Calu3 (cell line): ENCODE measurements at regions not wholly inside any gene's neighbourhood (a gene's known extent, or its start where the extent isn't known, plus 50 kb on each side); places are given as distances from the start of the nearest gene placed in this dataset.

Source experiments
- BruUV-seq: library from RNA; stranded (reverse); fragments of 400-500 nt; replicated peaks from 2 replicates; lab custom pipeline; 2021; lab: Mats Ljungman, UMichigan
- CTCF ChIA-PET: fragments of 300-600 bp; sonication (Branson Sonifier 250); formaldehyde crosslinking; loops from one replicate; lab custom pipeline; 2022; ENCODE audit warnings: antibody characterized with exemption; lab: Charles Lee
- DNase-seq: peaks from one replicate; pipeline ENCODE4 v3.0.0; 2022
- H3K27ac Mint-ChIP-seq: one replicate; pipeline ENCODE4 v1.8.0; 2022; ENCODE audit warnings: mixed read lengths; ENCODE audit not compliant: unreplicated experiment
- H3K27me3 Mint-ChIP-seq: one replicate; pipeline ENCODE4 v1.8.0; 2022; ENCODE audit warnings: mixed read lengths; ENCODE audit not compliant: unreplicated experiment
- H3K36me3 Mint-ChIP-seq: one replicate; pipeline ENCODE4 v1.8.0; 2022; ENCODE audit warnings: mild to moderate bottlenecking, moderate library complexity, mixed read lengths; ENCODE audit not compliant: insufficient read depth, unreplicated experiment
- H3K4me1 Mint-ChIP-seq: one replicate; pipeline ENCODE4 v1.8.0; 2022; ENCODE audit warnings: mild to moderate bottlenecking, low read depth, mixed read lengths; ENCODE audit not compliant: unreplicated experiment
- H3K4me3 Mint-ChIP-seq: one replicate; pipeline ENCODE4 v1.8.0; 2022; ENCODE audit warnings: mild to moderate bottlenecking, low read depth, moderate library complexity, mixed read lengths; ENCODE audit not compliant: unreplicated experiment
- H3K9me3 Mint-ChIP-seq: one replicate; pipeline ENCODE4 v1.8.0; 2022; ENCODE audit warnings: low read depth, mixed read lengths; ENCODE audit not compliant: unreplicated experiment
- intact Hi-C: fragments of 100-400 bp; cut with micrococcal nuclease; formaldehyde crosslinking; loops from one replicate; pipeline ENCODE4 v1.10.0; 2022; ENCODE audit not compliant: unreplicated experiment
- TF ChIP-seq, protein P1 (sequence below): fragments of 200-600 bp; IDR thresholded peaks from one replicate; pipeline ENCODE4 v1.8.0; 2022; ENCODE audit warnings: antibody characterized with exemption; ENCODE audit not compliant: unreplicated experiment

DNA sequence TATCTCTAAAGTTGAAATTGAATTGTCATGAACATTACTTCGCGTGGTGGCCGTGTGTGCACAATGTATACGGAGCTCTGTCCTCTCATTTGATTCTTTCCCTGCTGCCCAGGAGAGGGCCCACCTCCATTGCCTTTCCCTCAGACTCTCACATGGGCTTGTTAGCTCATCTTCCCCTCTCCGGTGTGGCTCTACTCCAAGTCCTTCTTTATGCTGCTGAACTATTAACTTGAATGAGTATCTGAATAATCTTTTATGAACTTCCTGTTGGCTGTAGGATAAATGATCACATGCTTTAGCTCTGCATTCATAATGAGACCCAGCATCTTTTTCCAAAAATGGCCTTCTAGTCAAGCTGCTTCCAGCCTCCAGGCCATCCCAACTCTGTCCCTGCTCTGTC lies 68.8 kb upstream of the CLNK start:
- Mint-ChIP-seq H3K4me1 (no peaks in the 10 kb centered on the region), H3K27ac (no peak overlapping the region), H3K4me3 (no peak overlapping the region), H3K36me3 (no peaks in the 10 kb centered on the region), H3K9me3 (no peaks in the 10 kb centered on the region), H3K27me3 (no peaks in the 10 kb centered on the region)
- intact Hi-C loops: no loop called here
- CTCF ChIA-PET: no interaction called here
- DNase-seq: no peak
- TF ChIP-seq, protein P1, sequence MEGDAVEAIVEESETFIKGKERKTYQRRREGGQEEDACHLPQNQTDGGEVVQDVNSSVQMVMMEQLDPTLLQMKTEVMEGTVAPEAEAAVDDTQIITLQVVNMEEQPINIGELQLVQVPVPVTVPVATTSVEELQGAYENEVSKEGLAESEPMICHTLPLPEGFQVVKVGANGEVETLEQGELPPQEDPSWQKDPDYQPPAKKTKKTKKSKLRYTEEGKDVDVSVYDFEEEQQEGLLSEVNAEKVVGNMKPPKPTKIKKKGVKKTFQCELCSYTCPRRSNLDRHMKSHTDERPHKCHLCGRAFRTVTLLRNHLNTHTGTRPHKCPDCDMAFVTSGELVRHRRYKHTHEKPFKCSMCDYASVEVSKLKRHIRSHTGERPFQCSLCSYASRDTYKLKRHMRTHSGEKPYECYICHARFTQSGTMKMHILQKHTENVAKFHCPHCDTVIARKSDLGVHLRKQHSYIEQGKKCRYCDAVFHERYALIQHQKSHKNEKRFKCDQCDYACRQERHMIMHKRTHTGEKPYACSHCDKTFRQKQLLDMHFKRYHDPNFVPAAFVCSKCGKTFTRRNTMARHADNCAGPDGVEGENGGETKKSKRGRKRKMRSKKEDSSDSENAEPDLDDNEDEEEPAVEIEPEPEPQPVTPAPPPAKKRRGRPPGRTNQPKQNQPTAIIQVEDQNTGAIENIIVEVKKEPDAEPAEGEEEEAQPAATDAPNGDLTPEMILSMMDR: no peak
- no TSS peak for BruUV-seq

DNA sequence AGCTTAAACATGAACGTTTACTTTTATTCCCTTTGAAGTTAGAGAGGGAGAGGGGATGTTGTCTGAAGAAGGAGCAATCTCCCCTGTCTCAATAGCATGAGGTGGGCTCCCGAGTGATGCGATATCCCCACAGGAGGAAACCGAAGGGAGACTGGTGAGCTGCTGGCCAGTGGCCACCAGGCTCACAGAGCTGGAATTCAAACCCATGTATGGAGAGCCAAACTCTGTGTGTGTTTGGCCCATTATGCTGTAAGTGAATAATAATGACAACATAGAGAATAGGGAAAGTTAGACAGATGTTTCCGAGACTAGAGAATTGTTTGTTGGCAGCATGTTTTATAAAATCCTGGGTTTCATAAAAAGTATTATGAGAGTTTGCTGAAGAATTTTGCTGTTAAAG lies 66.1 kb upstream of the CLNK start:
- Mint-ChIP-seq H3K36me3 (no peaks in the 10 kb centered on the region), H3K4me3 (no peak overlapping the region), H3K4me1 (no peaks in the 10 kb centered on the region), H3K9me3 (no peaks in the 10 kb centered on the region), H3K27me3 (no peaks in the 10 kb centered on the region), H3K27ac (no peak overlapping the region)
- DNase-seq: no peak
- TF ChIP-seq, protein P1: no peak
- CTCF ChIA-PET: no interaction called here
- intact Hi-C loops: no loop called here
- BruUV-seq: no TSS peak

DNA sequence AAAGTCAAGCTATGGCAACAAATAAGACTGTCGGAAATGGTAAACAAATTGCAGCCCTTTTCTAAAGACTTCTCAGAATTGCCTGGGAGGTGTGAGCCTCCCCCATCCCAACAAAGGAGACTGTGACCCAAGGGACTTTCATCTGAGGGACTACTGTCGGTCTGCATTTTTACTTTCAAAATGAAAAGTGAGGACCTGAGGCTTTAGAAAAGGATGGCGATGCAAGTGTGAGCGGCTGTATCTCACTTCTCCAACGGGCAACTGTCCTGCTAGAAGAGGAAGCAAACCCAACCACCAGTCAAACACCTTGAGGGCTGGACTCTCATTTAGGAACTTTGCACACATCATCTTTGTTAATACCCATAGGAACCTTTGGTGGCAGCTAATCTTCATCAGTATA lies 62.6 kb upstream of the CLNK start:
- CTCF ChIA-PET: no interaction called here
- Mint-ChIP-seq H3K36me3 (no peaks in the 10 kb centered on the region), H3K4me3 (no peak overlapping the region), H3K9me3 (no peaks in the 10 kb centered on the region), H3K4me1 (no peaks in the 10 kb centered on the region), H3K27me3 (no peaks in the 10 kb centered on the region), H3K27ac (no peak overlapping the region)
- intact Hi-C loops: no loop called here
- DNase-seq: no peak
- TF ChIP-seq, protein P1: no peak
- no TSS peak for BruUV-seq

DNA sequence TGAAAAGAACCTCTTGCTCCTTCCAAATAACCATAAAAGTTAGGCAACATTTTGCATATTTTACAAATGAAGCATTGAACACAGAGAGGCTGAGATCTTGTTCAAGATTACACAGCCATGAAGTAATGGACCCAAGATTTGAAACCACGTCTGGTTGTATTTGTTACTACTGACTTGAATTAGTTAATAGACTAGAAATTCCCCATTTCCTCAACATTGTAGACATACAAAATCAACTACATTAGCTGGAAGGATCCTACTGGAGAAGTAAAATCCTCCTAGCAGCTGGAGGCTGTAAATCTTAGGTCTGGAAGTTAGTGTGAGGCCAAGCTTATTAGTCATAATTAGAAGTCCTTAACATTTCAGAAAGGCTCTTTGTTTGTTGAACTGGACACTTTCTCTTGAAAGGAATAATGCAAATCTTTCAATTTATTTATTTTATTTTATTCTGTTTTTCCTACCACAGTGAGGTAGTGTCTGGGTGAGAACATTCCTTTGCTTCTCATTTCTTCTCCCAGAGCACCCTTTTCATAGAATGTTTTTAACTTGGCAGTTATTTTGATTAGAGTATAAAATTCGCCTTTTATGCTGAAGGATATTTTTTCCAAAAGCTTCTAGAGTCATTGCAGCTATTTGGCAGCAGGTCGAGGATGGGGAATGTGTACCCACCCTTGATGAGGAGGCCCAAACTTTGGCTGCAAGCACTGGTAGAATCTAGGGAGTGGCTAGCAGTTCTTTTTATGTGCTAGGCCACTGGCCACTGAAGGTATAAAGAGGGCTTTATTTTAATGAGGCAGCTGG lies 62.0 kb upstream of the CLNK start:
- H3K36me3 Mint-ChIP-seq: no peaks in the 10 kb centered on the region

More for the DNA sequence above, 62.0 kb upstream of the CLNK start:
- no TSS peak for BruUV-seq
- H3K9me3 Mint-ChIP-seq: no peaks in the 10 kb centered on the region
- TF ChIP-seq, protein P1: no peak
- no peaks in the 10 kb centered on the region for H3K27me3 Mint-ChIP-seq
- H3K4me1 Mint-ChIP-seq: no peaks in the 10 kb centered on the region
- no peak overlapping the region for H3K4me3 Mint-ChIP-seq
- intact Hi-C loops: no loop called here
- no peak overlapping the region for H3K27ac Mint-ChIP-seq
- CTCF ChIA-PET: no interaction called here
- DNase-seq: no peak
